Gastroesophageal sphincter (tissue), 3 donors: ENCODE measurements at regions not wholly inside any gene's neighbourhood (a gene's known extent, or its start where the extent isn't known, plus 50 kb on each side); places are given as distances from the start of the nearest gene placed in this dataset.

Experiments
- EP300 ChIP-seq: sonication (generic); formaldehyde crosslinking; IDR thresholded peaks from one replicate; pipeline ENCODE4 v1.6.1; 2017; ENCODE audit warnings: antibody characterized with exemption, mild to moderate bottlenecking
- POLR2A ChIP-seq, 2 donors: fragments of 450-650 bp; IDR thresholded peaks; one replicate each; pipeline ENCODE4 v1.6.1; 2017; ENCODE audit warnings: antibody characterized with exemption in 2 of 2, mild to moderate bottlenecking in 2 of 2, moderate library complexity in 1 of 2
- TF ChIP-seq, protein P1 (sequence below), 4 experiments: fragments of 200-600 bp in 2 of 4; fragments of 450-650 bp in 2 of 4; sonication (generic) in 1 of 4; IDR thresholded peaks; one replicate each; pipeline ENCODE4 v1.5.1; 2017 to 2019; ENCODE audit warnings: antibody characterized with exemption in 4 of 4, mild to moderate bottlenecking in 2 of 4, moderate library complexity in 2 of 4

GRCh38 chr17:37833237-37833859, 88.5 kb upstream of the HNF1B start:
- TF ChIP-seq POLR2A (IDR thresholded peaks at IDR 0.05), result no peak
- TF ChIP-seq, protein P1, sequence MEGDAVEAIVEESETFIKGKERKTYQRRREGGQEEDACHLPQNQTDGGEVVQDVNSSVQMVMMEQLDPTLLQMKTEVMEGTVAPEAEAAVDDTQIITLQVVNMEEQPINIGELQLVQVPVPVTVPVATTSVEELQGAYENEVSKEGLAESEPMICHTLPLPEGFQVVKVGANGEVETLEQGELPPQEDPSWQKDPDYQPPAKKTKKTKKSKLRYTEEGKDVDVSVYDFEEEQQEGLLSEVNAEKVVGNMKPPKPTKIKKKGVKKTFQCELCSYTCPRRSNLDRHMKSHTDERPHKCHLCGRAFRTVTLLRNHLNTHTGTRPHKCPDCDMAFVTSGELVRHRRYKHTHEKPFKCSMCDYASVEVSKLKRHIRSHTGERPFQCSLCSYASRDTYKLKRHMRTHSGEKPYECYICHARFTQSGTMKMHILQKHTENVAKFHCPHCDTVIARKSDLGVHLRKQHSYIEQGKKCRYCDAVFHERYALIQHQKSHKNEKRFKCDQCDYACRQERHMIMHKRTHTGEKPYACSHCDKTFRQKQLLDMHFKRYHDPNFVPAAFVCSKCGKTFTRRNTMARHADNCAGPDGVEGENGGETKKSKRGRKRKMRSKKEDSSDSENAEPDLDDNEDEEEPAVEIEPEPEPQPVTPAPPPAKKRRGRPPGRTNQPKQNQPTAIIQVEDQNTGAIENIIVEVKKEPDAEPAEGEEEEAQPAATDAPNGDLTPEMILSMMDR (IDR thresholded peaks at IDR 0.05), result no peak
- TF ChIP-seq EP300, result no peak
